Trophoblast cell (in vitro differentiated cells and primary cell): ENCODE measurements at regions not wholly inside any gene's neighbourhood (a gene's known extent, or its start where the extent isn't known, plus 50 kb on each side); places are given as distances from the start of the nearest gene placed in this dataset.
A peak's percentile ranks its signal among the peaks of the same experiment; 100 is the strongest.

Experiments
- DNase-seq, 2 donors: peaks; one replicate each; pipeline ENCODE4 v3.0.0-alpha.2; 2016
- H2AFZ ChIP-seq: 2 replicates; pipeline ENCODE4 v1.6.1; 2013; ENCODE audit warnings: low read length, moderate library complexity, mild to moderate bottlenecking; ENCODE audit not compliant: insufficient read depth, poor library complexity
- H2AK5ac ChIP-seq: 2 replicates; pipeline ENCODE4 v1.6.1; 2013; ENCODE audit warnings: mild to moderate bottlenecking, low read length
- H2BK120ac ChIP-seq: 2 replicates; pipeline ENCODE4 v1.6.1; 2013; ENCODE audit warnings: low read length, mild to moderate bottlenecking, moderate library complexity; ENCODE audit not compliant: insufficient read depth, poor library complexity
- H2BK12ac ChIP-seq: 2 replicates; pipeline ENCODE4 v1.6.1; 2013; ENCODE audit warnings: mild to moderate bottlenecking, low read length, moderate library complexity
- H2BK5ac ChIP-seq: 2 replicates; pipeline ENCODE4 v1.6.1; 2013; ENCODE audit warnings: low read length, low read depth, moderate library complexity, mild to moderate bottlenecking; ENCODE audit not compliant: poor library complexity
- H3K14ac ChIP-seq: 2 replicates; pipeline ENCODE4 v1.6.1; 2013; ENCODE audit warnings: mild to moderate bottlenecking, low read length
- H3K18ac ChIP-seq: 2 replicates; pipeline ENCODE4 v1.6.1; 2013; ENCODE audit warnings: mild to moderate bottlenecking, low read length
- H3K23ac ChIP-seq: 2 replicates; pipeline ENCODE4 v1.6.1; 2013; ENCODE audit warnings: low read length
- H3K27ac ChIP-seq: 2 replicates; pipeline ENCODE4 v1.5.1; 2013; ENCODE audit warnings: low read depth, mild to moderate bottlenecking, inconsistent platforms, low read length, moderate library complexity
- H3K27me3 ChIP-seq: 2 replicates; pipeline ENCODE4 v1.6.1; 2013; ENCODE audit warnings: inconsistent platforms, mild to moderate bottlenecking, low read length, moderate library complexity; ENCODE audit not compliant: insufficient read depth
- H3K36me3 ChIP-seq, 2 experiments: 1 replicate in 1 of 2; 2 replicates in 1 of 2; pipeline ENCODE4 v1.6.1; 2013; ENCODE audit warnings: low read length in 2 of 2, mild to moderate bottlenecking in 2 of 2, moderate library complexity in 1 of 2; ENCODE audit not compliant: insufficient read depth in 2 of 2, control insufficient read depth in 1 of 2
- H3K4ac ChIP-seq: 2 replicates; pipeline ENCODE4 v1.6.1; 2013; ENCODE audit warnings: low read depth, mild to moderate bottlenecking, low read length, moderate library complexity
- H3K4me1 ChIP-seq, 2 experiments: 1 replicate in 1 of 2; 2 replicates in 1 of 2; pipeline ENCODE4 v1.6.1; 2013; ENCODE audit warnings: low read length in 2 of 2, mild to moderate bottlenecking in 2 of 2, moderate library complexity in 1 of 2; ENCODE audit not compliant: insufficient read depth in 2 of 2, control insufficient read depth in 1 of 2
- H3K4me2 ChIP-seq: 2 replicates; pipeline ENCODE4 v1.6.1; 2013; ENCODE audit warnings: inconsistent platforms, mild to moderate bottlenecking, low read length, moderate library complexity
- H3K4me3 ChIP-seq: 2 replicates; pipeline ENCODE4 v1.5.1; 2013; ENCODE audit warnings: mild to moderate bottlenecking, low read depth, low read length, inconsistent platforms
- H3K79me1 ChIP-seq: one replicate; pipeline ENCODE4 v1.6.1; 2013; ENCODE audit warnings: low read length
- H3K79me2 ChIP-seq: 2 replicates; pipeline ENCODE4 v1.6.1; 2013; ENCODE audit warnings: low read length, mild to moderate bottlenecking; ENCODE audit not compliant: control insufficient read depth, insufficient read depth, poor library complexity
- H3K9ac ChIP-seq: 2 replicates; pipeline ENCODE4 v1.6.1; 2013; ENCODE audit warnings: mild to moderate bottlenecking, low read length
- H3K9me3 ChIP-seq: 2 replicates; pipeline ENCODE4 v1.6.1; 2013; ENCODE audit warnings: low read depth, mild to moderate bottlenecking, control low read depth, inconsistent platforms, low read length; ENCODE audit not compliant: insufficient read depth
- H4K12ac ChIP-seq: 2 replicates; pipeline ENCODE4 v1.6.1; 2013; ENCODE audit warnings: low read depth, mild to moderate bottlenecking, low read length, moderate library complexity
- H4K8ac ChIP-seq: 2 replicates; pipeline ENCODE4 v1.6.1; 2013; ENCODE audit warnings: low read depth, mild to moderate bottlenecking, low read length, moderate library complexity
- H4K91ac ChIP-seq: one replicate; pipeline ENCODE4 v1.6.1; 2013; ENCODE audit warnings: low read depth, mild to moderate bottlenecking, low read length, moderate library complexity
- WGBS: extraction: QIAGEN DNeasy Blood & Tissue Kit; methylation state at CpG from one replicate; pipeline ENCODE4 v1.1.7; 2013; ENCODE audit warnings: missing lambda C conversion rate; ENCODE audit not compliant: insufficient read length, insufficient coverage; ENCODE audit errors: extremely low coverage; 5-methylcytosine and 5-hydroxymethylcytosine counted together

DNA sequence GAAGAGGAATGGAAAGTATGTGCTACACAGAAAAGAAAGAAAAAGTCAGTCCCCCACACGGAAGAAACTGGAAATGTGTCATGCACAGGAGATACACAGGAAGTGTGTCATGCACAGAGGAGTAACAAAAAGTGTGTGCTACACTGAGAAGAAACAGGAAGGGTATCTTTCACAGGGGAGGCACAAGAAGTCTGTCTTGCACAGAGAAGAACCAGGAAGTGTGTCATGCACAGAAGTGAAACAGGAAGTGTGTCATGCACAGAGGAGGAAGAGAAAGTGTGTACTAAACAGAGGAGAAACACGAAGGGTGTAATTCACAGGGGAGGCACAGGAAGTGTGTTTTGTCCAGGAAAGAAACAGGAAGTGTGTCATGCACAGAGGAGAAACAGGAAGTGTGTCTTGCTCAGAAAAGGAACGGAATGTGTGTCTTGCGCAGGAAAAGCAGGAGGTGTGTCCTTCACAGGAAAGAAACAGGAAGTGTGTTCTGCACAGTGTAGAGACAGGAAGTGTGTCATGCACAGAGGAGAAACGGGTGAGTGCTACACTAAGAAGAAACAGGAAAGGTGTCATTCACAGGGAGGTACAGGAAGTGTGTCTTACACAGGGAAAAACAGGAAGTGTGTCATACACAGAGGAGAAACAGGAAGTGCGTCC lies 527.2 kb upstream of the PRKX start:
- Histone ChIP-seq H2BK12ac (no peak overlapping the region), H2BK120ac (no peak overlapping the region), H3K79me2 (no peaks in the 10 kb centered on the region), H2BK5ac (no peak overlapping the region), H3K79me1 (no peaks in the 10 kb centered on the region), H3K23ac (no peak overlapping the region), H3K18ac (no peak overlapping the region), H3K14ac (no peak overlapping the region), H2AFZ (no peak overlapping the region), H3K4ac (no peak overlapping the region), H3K27ac (no peak overlapping the region), H2AK5ac (no peak overlapping the region), H4K12ac (no peak overlapping the region), H4K8ac (no peak overlapping the region), H3K36me3 (no peaks in the 10 kb centered on the region), H3K9ac (no peak overlapping the region), H4K91ac (no peak overlapping the region), H3K4me3 (no peak overlapping the region), H3K4me1 (no peaks in the 10 kb centered on the region), H3K4me2 (no peak overlapping the region), H3K9me3 (peaks cover 2% of the 10 kb centered on the region), H3K27me3 (no peaks in the 10 kb centered on the region)
- WGBS, result no CpG with 5 or more reads among the region's 6 CpGs
- no peak for DNase-seq

DNA sequence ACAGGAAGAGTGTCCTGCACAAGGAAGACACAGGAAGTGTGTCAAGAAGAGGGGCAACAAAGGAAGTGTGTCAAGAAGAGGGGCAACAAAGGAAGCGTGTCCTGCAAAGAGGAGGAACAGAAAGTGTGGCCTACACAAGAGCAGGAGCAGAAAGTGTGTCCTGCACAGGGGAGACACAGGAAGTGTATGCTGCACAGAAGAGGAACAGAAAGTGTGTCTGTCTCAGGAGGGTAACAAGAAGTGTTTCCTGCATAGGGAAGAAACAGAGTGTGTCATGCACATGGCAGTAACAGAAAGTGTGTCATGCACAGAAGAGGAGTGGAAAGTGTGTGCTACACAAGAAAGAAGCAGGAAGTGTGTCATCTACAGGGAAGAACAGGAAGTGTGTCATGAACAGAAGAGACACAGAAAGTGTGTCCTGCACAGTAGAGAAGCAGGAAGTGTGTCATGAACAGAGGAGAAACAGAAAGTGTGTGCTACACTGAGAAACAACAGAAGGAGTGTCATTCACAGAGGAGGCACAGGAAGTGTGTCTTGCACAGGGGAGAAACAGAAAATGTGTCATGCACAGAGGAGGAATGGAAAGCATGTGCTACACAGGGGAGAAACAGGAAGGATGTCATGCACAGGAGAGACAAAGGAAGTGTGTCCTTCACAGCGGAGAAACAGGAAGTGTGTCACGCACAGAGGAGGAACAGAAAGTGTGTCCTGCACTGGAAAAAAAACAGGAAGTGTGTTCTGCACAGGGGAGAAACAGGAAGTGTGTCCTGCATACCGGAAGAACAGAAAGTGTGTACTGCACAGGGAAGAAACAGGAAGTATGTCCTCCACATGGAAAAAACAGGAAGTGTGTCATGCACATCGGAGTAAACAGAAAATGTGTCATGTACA lies 526.4 kb upstream of the PRKX start:
- no peak for DNase-seq
- WGBS, result no CpG with 5 or more reads among the region's 5 CpGs

DNA sequence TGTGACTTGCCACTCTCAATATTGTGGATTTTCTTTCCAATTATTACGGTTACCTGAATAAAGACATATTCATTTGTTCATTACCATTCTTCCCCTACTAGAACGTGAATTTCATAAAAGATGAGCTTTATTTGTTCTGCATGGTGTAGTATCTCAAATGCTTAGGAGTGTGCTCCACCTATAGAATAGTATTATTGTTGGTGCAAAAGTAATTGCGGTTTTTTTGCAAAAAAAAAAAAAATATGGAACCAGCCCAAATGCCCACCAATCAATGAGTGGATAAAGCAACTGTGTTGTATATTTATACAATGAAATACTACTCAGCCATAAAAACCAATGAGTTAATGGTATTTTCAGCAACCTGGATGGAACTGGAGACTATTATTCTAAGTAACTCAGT lies 525.5 kb upstream of the PRKX start:
- no peak overlapping the region for H3K4me3 ChIP-seq
- no peak overlapping the region for H2BK12ac ChIP-seq
- no peak overlapping the region for H3K23ac ChIP-seq
- no peak overlapping the region for H3K14ac ChIP-seq
- no peak overlapping the region for H2AFZ ChIP-seq
- H3K4me2 ChIP-seq, result no peak overlapping the region
- no peak overlapping the region for H3K18ac ChIP-seq
- no peak overlapping the region for H3K9ac ChIP-seq
- no peaks in the 10 kb centered on the region for H3K79me2 ChIP-seq
- no peaks in the 10 kb centered on the region for H3K4me1 ChIP-seq
- H3K27me3 ChIP-seq, result no peaks in the 10 kb centered on the region
- H3K4ac ChIP-seq, result no peak overlapping the region
- DNase-seq, result no peak
- no peak overlapping the region for H2AK5ac ChIP-seq
- WGBS, result no CpG with 5 or more reads among the region's 3 CpGs
- H3K79me1 ChIP-seq, result no peaks in the 10 kb centered on the region
- no peak overlapping the region for H4K91ac ChIP-seq
- H3K36me3 ChIP-seq, result no peaks in the 10 kb centered on the region
- no peak overlapping the region for H2BK5ac ChIP-seq
- H2BK120ac ChIP-seq, result no peak overlapping the region
- no peak overlapping the region for H4K12ac ChIP-seq
- no peak overlapping the region for H4K8ac ChIP-seq
- H3K27ac ChIP-seq, result no peak overlapping the region
- H3K9me3 ChIP-seq, result peaks cover 2% of the 10 kb centered on the region

More for the DNA sequence above, 526.4 kb upstream of the PRKX start:
- H3K4me2 ChIP-seq, result no peak overlapping the region
- peaks cover 2% of the 10 kb centered on the region for H3K9me3 ChIP-seq
- H3K36me3 ChIP-seq, result no peaks in the 10 kb centered on the region
- no peak overlapping the region for H2AK5ac ChIP-seq
- H3K27me3 ChIP-seq, result no peaks in the 10 kb centered on the region
- H3K79me1 ChIP-seq, result no peaks in the 10 kb centered on the region
- H4K91ac ChIP-seq, result no peak overlapping the region
- H3K4me3 ChIP-seq, result no peak overlapping the region
- H3K27ac ChIP-seq, result no peak overlapping the region
- no peak overlapping the region for H2BK5ac ChIP-seq
- no peaks in the 10 kb centered on the region for H3K79me2 ChIP-seq
- H3K4ac ChIP-seq, result no peak overlapping the region
- no peak overlapping the region for H4K12ac ChIP-seq
- H2BK12ac ChIP-seq, result no peak overlapping the region
- no peak overlapping the region for H3K18ac ChIP-seq
- no peak overlapping the region for H2BK120ac ChIP-seq
- H3K9ac ChIP-seq, result no peak overlapping the region
- H2AFZ ChIP-seq, result no peak overlapping the region
- no peak overlapping the region for H3K23ac ChIP-seq
- no peak overlapping the region for H3K14ac ChIP-seq
- no peaks in the 10 kb centered on the region for H3K4me1 ChIP-seq
- no peak overlapping the region for H4K8ac ChIP-seq

DNA sequence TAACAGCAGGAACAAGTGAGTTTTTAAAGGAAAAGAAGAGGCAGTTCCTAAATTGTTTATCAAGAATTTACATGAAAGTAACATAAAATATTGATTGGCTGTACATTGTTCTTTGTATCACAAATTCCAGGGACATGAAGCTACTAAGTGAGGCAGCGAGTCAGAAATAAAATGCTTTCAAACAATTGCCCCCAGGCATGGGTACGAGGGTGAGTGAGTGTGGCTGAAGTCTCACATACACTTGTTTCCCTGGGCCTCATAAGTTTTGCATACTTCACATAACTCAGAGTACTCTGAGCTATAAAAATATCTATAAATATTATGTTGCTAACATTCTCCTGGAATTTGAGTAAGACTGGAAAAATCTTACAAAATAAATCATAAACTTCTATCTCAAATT lies 511.6 kb upstream of the PRKX start:
- Histone ChIP-seq H3K9ac (no peak overlapping the region), H3K4me1 (no peaks in the 10 kb centered on the region), H3K79me1 (no peaks in the 10 kb centered on the region), H3K36me3 (no peaks in the 10 kb centered on the region), H2BK5ac (no peak overlapping the region), H3K79me2 (no peaks in the 10 kb centered on the region), H3K23ac (no peak overlapping the region), H2AFZ (no peak overlapping the region), H2AK5ac (no peak overlapping the region), H3K4me3 (no peak overlapping the region), H3K18ac (no peak overlapping the region), H3K9me3 (no peaks in the 10 kb centered on the region), H3K27ac (no peak overlapping the region), H4K12ac (no peak overlapping the region), H3K4ac (no peak overlapping the region), H4K8ac (no peak overlapping the region), H3K14ac (no peak overlapping the region), H3K4me2 (no peak overlapping the region), H4K91ac (no peak overlapping the region), H2BK120ac (no peak overlapping the region), H2BK12ac (no peak overlapping the region), H3K27me3 (no peaks in the 10 kb centered on the region)
- DNase-seq, result peak in 1 of 2 donors; percentile 8
- no CpG with 5 or more reads among the region's 2 CpGs for WGBS
